ENCODE measurements at regions not wholly inside any gene's neighbourhood (a gene's known extent, or its start where the extent isn't known, plus 50 kb on each side); places are given as distances from the start of the nearest gene placed in this dataset.

- no peak for TF ChIP-seq CTCF (IDR thresholded peaks at IDR 0.05; ENCODE audit: poor library complexity, severe bottlenecking)
- no peak for TF ChIP-seq POLR2AphosphoS5 (IDR thresholded peaks at IDR 0.05)
- TF ChIP-seq EZH2 (IDR thresholded peaks at IDR 0.05; ENCODE audit: borderline replicate concordance, insufficient read depth, low read length, poor library complexity, severe bottlenecking), result no peak
- TF ChIP-seq TAF1 (IDR thresholded peaks at IDR 0.05; ENCODE audit: low read depth), result no peak
- no peak for TF ChIP-seq EP300 (conservative IDR thresholded peaks at IDR 0.05; ENCODE audit: poor library complexity, severe bottlenecking)
- TF ChIP-seq REST (IDR thresholded peaks at IDR 0.05; ENCODE audit: borderline replicate concordance), result no peak
- no peak for TF ChIP-seq SMC3 (conservative IDR thresholded peaks at IDR 0.05; ENCODE audit: poor library complexity)
These were observed 228.6 kb downstream of the EPHA4 start for GRCh38 chr2:221343524-221343923.
